HG03159 (cell line): ENCODE measurements at regions not wholly inside any gene's neighbourhood (a gene's known extent, or its start where the extent isn't known, plus 50 kb on each side); places are given as distances from the start of the nearest gene placed in this dataset.
A peak's percentile ranks its signal among the peaks of the same experiment; 100 is the strongest.
"Not testable (repeated sequence)": the region's sequence is repeated elsewhere in the genome, so short reads cannot be mapped to it uniquely, and the experiment has no call there.

ENCODE experiments used
- ATAC-seq: cut with Tn5 transposase; IDR thresholded peaks from one replicate; pipeline ENCODE4 v1.9.1; 2021; ENCODE audit warnings: mild to moderate bottlenecking, moderate library complexity; ENCODE audit not compliant: unreplicated experiment

- ATAC-seq = no peak
Measured at GRCh38 chr11:26891501-26891900, 102.4 kb upstream of the FIBIN start.

DNA sequence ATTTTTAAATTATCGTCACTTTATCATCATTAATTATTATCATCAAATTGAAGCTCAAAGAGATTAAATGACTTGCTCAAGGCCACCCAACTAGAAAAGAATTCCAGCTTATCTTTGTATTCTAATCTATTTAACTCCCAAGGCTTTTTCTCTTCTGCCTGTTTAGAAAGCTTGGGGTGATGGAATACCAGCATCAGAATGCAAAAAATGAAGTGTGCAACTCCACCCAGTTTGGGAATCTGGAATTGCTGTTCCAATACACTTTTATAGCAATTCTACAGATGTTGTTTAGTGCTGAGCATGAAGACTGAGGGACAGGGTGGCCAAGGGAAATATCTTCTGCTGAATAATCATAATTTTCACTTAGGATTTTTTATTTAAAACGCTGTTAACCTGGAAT, 97.2 kb upstream of the FIBIN start:
- ATAC-seq = no peak

DNA sequence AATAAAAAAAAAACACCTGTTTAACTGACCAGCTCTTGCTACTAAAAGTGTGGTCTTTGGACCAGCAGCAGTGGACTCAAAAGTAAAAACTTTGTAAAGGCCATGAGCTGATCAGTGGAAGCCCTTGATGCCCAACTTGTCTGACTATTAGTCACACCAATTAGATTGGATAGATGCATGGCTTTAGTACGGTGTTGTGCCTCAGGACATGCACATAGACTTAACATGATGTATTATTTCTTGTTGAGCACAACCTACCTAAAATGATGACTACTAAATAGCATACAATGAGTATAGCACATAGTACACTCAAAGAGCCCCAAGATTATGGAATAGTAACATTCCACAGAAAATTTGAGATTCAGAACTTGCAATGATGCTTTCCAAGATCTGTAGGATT, 95.1 kb upstream of the FIBIN start:
- no peak for ATAC-seq

DNA sequence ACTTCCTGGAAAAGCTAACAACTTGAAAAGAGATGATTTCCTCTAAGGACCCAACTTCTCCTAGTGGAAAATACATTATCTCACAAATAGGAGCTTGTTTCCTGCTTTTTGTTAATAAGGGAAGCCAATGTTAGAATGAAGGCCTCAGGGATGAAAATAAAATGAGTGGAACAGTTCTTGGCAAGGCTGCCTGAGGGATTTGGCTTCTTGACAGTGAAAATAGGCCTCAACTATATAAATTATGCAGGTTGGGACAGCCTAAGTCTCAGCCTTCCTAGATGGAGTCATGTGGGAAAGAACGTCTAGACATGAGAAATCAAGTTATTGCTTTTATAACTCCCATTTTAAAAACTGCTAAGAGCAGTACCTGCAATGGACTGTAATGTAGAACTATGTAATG, 92.8 kb upstream of the FIBIN start:
- ATAC-seq = no peak

DNA sequence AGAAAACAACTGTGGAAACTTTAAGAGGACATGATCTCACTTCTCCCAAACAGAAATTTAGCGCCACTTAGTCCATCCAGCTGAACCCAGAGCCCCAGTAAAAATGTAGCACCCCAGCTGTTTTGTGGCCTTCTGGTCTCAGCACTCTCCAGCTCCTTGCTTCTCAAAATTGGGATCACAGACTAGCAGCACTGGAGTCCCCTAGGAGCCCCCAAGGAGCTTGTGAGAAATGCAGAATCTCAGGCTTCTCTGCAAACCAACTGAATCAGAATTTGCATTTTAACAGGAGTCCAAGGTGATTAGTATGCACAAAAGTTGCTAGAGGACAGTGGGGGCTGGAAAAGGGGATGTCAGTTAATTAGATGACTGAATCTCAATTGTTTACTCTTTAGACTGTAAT, 89.8 kb upstream of the FIBIN start:
- ATAC-seq = no peak

GRCh38 chr11:26904801-26905200, 89.1 kb upstream of the FIBIN start:
- ATAC-seq = no peak

DNA sequence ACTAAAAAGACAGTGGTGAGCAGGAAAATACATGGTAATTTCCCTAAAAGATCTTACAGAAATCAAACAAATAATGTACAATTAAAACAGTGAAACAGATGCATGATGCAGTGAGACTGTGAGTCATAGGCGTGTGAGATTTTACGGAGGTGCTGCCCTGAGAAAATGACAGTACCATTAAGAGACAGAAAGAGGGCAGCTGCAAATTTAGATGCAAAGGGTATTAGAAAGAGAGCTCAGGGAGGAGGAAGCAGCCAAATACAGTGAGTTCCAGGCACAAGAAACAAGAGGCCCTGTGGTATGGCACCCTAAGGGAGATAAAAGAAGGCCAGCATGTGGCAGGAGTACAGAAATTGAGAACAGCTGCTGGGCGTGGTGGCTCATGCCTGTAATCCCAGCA, 88.5 kb upstream of the FIBIN start:
- no peak for ATAC-seq

DNA sequence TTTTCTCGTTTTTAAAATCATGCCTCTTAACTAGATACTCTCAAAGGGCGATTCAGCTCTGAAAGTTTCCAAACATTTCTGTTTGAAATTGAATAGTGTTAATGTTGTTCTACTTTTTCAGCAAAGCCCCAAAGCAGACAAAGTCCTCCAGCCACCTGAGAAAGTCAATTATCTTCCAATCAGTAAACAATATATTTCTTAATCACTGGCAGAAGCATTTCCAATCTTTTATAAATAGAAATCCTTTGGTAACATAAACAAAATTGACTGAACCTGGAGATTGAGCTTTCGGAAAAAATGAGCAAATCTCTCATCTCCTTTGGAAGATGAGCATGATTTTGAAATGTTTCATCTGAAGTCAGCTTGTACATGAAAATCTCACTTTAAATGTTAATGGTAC, 84.4 kb upstream of the FIBIN start:
- no peak for ATAC-seq

DNA sequence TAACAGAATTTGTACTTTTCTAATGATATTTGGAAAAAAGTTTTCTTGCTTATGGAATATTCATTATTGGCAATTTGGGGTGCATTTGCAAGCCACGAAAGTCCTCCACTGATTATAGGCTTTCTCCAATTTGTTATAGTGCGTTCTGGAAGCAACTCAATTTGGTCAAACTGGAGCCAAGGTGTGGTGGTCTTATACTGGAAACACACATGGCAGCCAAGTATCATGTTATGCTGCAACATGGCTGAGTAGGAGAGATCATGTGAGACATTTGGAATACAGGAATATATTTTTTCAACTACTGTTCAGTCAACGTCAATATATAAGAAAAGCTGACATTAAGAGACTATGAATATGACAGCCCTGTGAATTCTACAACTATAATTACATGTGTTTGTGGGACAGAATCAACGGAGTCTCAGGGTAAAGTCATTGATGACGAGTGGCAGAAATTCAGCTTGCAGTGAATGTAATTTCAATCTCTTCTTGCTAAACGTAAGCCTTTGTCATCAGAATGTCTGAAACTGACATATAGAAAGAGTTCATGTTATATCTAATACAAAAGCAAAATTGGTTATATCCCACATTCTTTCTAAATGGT, 83.8 kb upstream of the FIBIN start:
- ATAC-seq = no peak

DNA sequence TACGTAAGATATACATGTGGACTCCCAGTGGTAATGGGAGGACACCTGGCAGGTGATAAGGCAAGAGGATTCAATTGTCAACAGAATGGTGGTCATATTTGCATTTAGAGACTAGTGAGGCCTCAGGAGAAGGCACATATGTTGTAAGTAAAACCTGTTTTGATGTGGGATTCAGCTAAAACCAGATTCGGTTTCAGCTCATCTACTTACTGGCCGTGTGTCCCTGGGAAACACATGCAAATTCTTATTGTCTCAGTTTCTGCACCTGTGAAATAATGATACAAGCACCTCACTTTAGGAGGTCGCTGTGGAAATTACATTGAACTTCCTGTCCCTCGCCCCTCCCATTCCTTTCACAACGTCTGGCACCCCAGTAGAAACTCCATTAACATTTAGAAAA, 78.9 kb upstream of the FIBIN start:
- ATAC-seq = peak; percentile 73

DNA sequence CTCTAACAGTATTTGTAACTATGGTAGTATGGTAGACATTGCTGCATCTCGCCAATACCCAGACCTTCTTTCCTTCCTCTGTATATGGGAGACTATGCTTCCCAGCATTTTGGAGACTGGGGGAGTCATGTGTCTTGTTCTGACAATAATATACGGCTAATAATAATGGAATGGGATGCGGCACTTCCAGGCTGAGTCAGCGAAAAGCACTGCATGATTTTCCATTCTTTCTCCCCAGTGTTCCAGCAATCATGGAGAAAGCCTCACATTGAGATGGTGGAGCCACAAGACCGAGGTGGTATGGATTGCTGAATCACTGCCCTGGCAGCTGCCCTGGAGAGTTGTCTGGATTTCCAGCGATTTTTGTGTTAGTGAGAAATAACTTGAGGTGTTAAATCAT, 77.1 kb upstream of the FIBIN start:
- no peak for ATAC-seq

DNA sequence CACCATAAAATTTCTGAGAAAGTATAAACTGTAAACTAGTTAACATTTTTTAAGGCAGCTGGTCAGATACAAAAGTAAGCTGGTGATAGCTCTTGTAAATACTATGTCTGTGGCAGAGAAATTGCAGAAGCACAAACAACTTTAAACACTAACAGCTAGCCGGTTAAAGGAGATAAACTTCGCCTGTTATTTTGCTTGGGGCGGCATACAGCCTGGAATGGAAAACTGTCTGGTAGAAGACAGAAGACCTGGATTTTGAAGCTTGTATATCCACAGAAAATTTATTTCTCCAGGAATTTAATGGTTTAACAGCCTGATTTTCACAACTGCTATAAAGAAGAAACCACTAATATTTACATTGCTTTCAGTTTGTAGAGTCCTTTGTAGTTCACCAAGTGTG, 65.3 kb upstream of the FIBIN start:
- ATAC-seq = no peak

- no peak for ATAC-seq
Measured at GRCh38 chr11:26929806-26930517, 64.0 kb upstream of the FIBIN start.

GRCh38 chr11:26930518-26931247, 63.2 kb upstream of the FIBIN start:
- no peak for ATAC-seq

- ATAC-seq = no peak
Measured at GRCh38 chr11:26931248-26931631, 62.7 kb upstream of the FIBIN start.

DNA sequence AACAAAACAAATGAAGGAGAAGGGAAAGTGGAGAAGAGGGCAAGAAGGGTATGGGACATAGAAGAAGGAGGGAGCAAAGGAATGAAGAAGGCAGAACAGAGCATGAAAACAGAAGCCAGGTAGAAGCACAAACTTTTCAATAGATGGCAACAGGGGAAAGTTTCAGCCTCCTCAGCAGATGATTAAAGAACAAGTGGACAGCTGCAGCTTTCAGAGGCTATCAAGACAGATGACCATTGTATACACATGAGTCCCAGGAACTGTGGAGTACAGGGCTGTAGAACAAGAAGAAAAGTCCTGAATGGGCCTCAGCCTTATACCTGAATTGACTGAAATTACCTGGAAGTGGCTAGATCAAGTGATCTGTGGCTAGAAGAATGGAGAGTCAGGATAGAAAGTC, 62.0 kb upstream of the FIBIN start:
- no peak for ATAC-seq

GRCh38 chr11:26936109-26936508, 57.8 kb upstream of the FIBIN start:
- ATAC-seq = no peak

- ATAC-seq = no peak
Measured at GRCh38 chr11:26937386-26937785, 56.5 kb upstream of the FIBIN start.

- ATAC-seq = not testable (repeated sequence)
Measured at GRCh38 chr11:26940501-26940900, 53.4 kb upstream of the FIBIN start.

GRCh38 chr11:26942356-26942755, 51.6 kb upstream of the FIBIN start:
- ATAC-seq = no peak

DNA sequence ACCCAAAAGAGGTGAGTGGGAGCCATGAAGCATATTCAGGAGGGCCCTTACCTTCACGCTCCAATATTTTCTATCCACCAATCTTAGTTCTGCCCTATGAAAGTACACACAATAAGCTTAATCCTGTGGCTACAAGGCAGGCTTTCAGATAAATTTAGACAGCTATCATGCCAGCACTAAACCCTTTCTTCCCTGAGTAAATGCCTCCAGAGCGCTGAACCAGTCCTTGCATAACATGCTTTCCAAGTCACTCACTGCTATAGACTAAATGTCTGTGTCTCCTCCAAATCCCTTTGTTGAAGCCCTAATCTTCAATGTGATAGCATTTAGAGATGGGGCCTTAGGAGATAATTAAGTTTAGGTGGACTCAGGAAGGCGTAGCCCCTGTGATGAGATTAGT, 50.3 kb upstream of the FIBIN start:
- no peak for ATAC-seq
